ENCODE measurements at regions not wholly inside any gene's neighbourhood (a gene's known extent, or its start where the extent isn't known, plus 50 kb on each side); places are given as distances from the start of the nearest gene placed in this dataset.

DNA sequence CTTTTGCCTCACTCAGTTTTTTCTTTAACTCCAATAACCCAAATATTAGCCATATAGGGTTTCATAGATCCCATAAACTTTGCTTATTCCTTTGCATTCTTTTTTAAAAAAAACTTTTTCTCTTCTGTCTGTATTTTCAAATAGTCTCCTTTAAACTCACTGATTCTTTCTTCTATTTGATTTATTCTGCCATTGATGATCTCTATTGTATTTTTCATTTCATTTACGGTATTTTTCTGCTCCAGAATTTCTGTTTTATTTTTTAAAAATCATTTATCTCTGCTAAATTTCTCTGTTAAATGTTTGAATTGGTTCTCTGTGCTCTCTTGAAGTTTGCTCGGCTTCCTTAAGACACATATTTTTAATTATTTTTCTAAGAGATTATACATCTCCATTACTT lies 573.3 kb upstream of the MAN1A1 start:
- no peaks in the 10 kb centered on the region for H3K36me3 ChIP-seq (ENCODE audit: insufficient read depth, low read length, poor library complexity, severe bottlenecking)
- POLR2A ChIA-PET (ENCODE audit: low non-redundant PET), result no interaction called here
- intact Hi-C loops (cut with micrococcal nuclease; ENCODE audit: unreplicated experiment), result no loop called here
- TF ChIP-seq CTCF (conservative IDR thresholded peaks at IDR 0.05; ENCODE audit: low read depth, low read length) (no peak), EZH2 (IDR thresholded peaks at IDR 0.05; ENCODE audit: borderline replicate concordance, low read depth, low read length, poor library complexity, severe bottlenecking) (no peak)
- no peaks in the 10 kb centered on the region for H3K4me1 ChIP-seq (ENCODE audit: insufficient read depth, low read length, poor library complexity, severe bottlenecking)
- no peak overlapping the region for H3K27ac ChIP-seq (ENCODE audit: low read depth, low read length, poor library complexity, severe bottlenecking)
- no peaks in the 10 kb centered on the region for H3K27me3 ChIP-seq (replicated peaks; ENCODE audit: insufficient read depth, low read depth, low read length, poor library complexity)
- no peak for DNase-seq (ENCODE audit: low spot score)
- no peaks in the 10 kb centered on the region for H3K9me3 ChIP-seq (ENCODE audit: low read depth, low read length, poor library complexity, severe bottlenecking)
- H3K4me3 ChIP-seq (ENCODE audit: low read depth, low read length, poor library complexity, severe bottlenecking), result no peak overlapping the region
- BruUV-seq (replicated peaks), result no TSS peak
- CTCF ChIA-PET, result no interaction called here

DNA sequence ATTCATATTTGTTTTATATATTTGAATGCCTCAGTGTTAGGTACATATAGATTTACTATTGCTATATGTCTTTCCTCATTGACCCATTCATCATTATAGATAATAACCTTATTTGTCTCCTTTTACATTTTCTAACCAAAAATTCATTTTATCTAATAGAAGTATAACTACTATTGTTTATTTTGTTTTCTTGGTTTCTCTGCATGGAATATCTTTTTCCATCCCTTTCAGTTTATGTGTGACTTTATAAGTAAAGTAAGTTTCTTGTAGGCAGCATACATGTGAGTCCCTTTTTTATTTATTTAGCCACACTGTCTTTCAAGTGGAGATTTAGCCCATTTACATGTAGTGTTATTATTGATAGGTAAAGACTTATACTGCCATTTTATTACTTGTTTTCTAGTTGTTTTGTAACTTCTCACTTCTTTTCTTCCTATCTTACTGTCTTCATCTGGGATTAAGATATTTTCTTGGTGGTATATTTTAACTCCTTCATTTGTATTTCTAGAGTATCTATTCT lies 572.0 kb upstream of the MAN1A1 start:
- CTCF ChIA-PET, result no interaction called here
- no peak for TF ChIP-seq CTCF (conservative IDR thresholded peaks at IDR 0.05; ENCODE audit: low read depth, low read length)
- no peak for TF ChIP-seq EZH2 (IDR thresholded peaks at IDR 0.05; ENCODE audit: borderline replicate concordance, low read depth, low read length, poor library complexity, severe bottlenecking)
- no peak overlapping the region for H3K27ac ChIP-seq (ENCODE audit: low read depth, low read length, poor library complexity, severe bottlenecking)
- no peak overlapping the region for H3K4me3 ChIP-seq (ENCODE audit: low read depth, low read length, poor library complexity, severe bottlenecking)
- BruUV-seq (replicated peaks), result no TSS peak
- no peaks in the 10 kb centered on the region for H3K27me3 ChIP-seq (replicated peaks; ENCODE audit: insufficient read depth, low read depth, low read length, poor library complexity)
- no peaks in the 10 kb centered on the region for H3K36me3 ChIP-seq (ENCODE audit: insufficient read depth, low read length, poor library complexity, severe bottlenecking)
- no peaks in the 10 kb centered on the region for H3K9me3 ChIP-seq (ENCODE audit: low read depth, low read length, poor library complexity, severe bottlenecking)
- no peak for DNase-seq (ENCODE audit: low spot score)
- H3K4me1 ChIP-seq (ENCODE audit: insufficient read depth, low read length, poor library complexity, severe bottlenecking), result no peaks in the 10 kb centered on the region
- intact Hi-C loops (cut with micrococcal nuclease; ENCODE audit: unreplicated experiment), result no loop called here
- POLR2A ChIA-PET (ENCODE audit: low non-redundant PET), result no interaction called here

GRCh38 chr6:119917186-119917585 lies 567.6 kb upstream of the MAN1A1 start:
- no peak overlapping the region for H3K4me3 ChIP-seq (ENCODE audit: low read depth, low read length, poor library complexity, severe bottlenecking)
- no peak for DNase-seq (ENCODE audit: low spot score)
- ChIA-PET CTCF (no interaction called here), POLR2A (ENCODE audit: low non-redundant PET) (no interaction called here)
- no TSS peak for BruUV-seq (replicated peaks)
- intact Hi-C loops (cut with micrococcal nuclease; ENCODE audit: unreplicated experiment), result no loop called here
- H3K4me1 ChIP-seq (ENCODE audit: insufficient read depth, low read length, poor library complexity, severe bottlenecking), result no peaks in the 10 kb centered on the region
- no peaks in the 10 kb centered on the region for H3K27me3 ChIP-seq (replicated peaks; ENCODE audit: insufficient read depth, low read depth, low read length, poor library complexity)
- no peak overlapping the region for H3K27ac ChIP-seq (ENCODE audit: low read depth, low read length, poor library complexity, severe bottlenecking)
- TF ChIP-seq EZH2 (IDR thresholded peaks at IDR 0.05; ENCODE audit: borderline replicate concordance, low read depth, low read length, poor library complexity, severe bottlenecking), result no peak
- no peak for TF ChIP-seq CTCF (conservative IDR thresholded peaks at IDR 0.05; ENCODE audit: low read depth, low read length)
- no peaks in the 10 kb centered on the region for H3K9me3 ChIP-seq (ENCODE audit: low read depth, low read length, poor library complexity, severe bottlenecking)
- no peaks in the 10 kb centered on the region for H3K36me3 ChIP-seq (ENCODE audit: insufficient read depth, low read length, poor library complexity, severe bottlenecking)
